Heart left ventricle (tissue), 13 donors: ENCODE measurements at regions not wholly inside any gene's neighbourhood (a gene's known extent, or its start where the extent isn't known, plus 50 kb on each side); places are given as distances from the start of the nearest gene placed in this dataset.

Source experiments
- POLR2A ChIP-seq, 2 donors: fragments of 450-650 bp; IDR thresholded peaks; one replicate each; pipeline ENCODE4 v1.6.1; 2017; ENCODE audit warnings: antibody characterized with exemption in 2 of 2, mild to moderate bottlenecking in 2 of 2, moderate library complexity in 2 of 2
- TF ChIP-seq, protein P1 (sequence below), 12 donors: fragments of 200-600 bp; sonication (generic) in 4 of 12; IDR thresholded peaks; one replicate each; pipeline versions ENCODE4 v1.5.0 to v1.8.0; 2018 to 2022; ENCODE audit warnings: antibody characterized with exemption in 12 of 12, mild to moderate bottlenecking in 5 of 12
- donor health status: ischemic (EF 13 %, LVEDD 7.1; RV severe dilation, severe dysfunction).
- donor health status: DM: no; HTN: yes; CAD: no.
- donor health status: DM: no; HTN: no; CAD: no.
- donor health status: ischemic (EF 25% LVEDD 6.9; RV normal size, moderate dysfunction).
- donor health status: ischemic (EF 25% LVEDD 5.7; RV mildly dilated, moderate dysfunction).
- donor health status: ischemic (EF 35%, LVEDD 5.7; RV mildly dilated, moderate dysfunction).
- donor health status: nonischemic (EF 11% LVEDD 7.7; RV severe dilation, severe dysfunction).
- donor health status: DM: yes; HTN: yes; CAD: no.
- donor health status: PGD.
- donor health status: ischemic (EF 29% LVEDD 5.4; RV normal size, mild dysfunction).
- donor health status: nonischemic (EF 23%, LVEDD 6.1; RV moderate dilation, normal function).

GRCh38 chr2:59560769-59561168, 992.7 kb downstream of the BCL11A start:
- TF ChIP-seq, protein P1, sequence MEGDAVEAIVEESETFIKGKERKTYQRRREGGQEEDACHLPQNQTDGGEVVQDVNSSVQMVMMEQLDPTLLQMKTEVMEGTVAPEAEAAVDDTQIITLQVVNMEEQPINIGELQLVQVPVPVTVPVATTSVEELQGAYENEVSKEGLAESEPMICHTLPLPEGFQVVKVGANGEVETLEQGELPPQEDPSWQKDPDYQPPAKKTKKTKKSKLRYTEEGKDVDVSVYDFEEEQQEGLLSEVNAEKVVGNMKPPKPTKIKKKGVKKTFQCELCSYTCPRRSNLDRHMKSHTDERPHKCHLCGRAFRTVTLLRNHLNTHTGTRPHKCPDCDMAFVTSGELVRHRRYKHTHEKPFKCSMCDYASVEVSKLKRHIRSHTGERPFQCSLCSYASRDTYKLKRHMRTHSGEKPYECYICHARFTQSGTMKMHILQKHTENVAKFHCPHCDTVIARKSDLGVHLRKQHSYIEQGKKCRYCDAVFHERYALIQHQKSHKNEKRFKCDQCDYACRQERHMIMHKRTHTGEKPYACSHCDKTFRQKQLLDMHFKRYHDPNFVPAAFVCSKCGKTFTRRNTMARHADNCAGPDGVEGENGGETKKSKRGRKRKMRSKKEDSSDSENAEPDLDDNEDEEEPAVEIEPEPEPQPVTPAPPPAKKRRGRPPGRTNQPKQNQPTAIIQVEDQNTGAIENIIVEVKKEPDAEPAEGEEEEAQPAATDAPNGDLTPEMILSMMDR (IDR thresholded peaks at IDR 0.05), result no peak
- no peak for TF ChIP-seq POLR2A (IDR thresholded peaks at IDR 0.05)
